GM21360 (cell line): ENCODE measurements at regions not wholly inside any gene's neighbourhood (a gene's known extent, or its start where the extent isn't known, plus 50 kb on each side); places are given as distances from the start of the nearest gene placed in this dataset.
"Not testable (repeated sequence)": the region's sequence is repeated elsewhere in the genome, so short reads cannot be mapped to it uniquely, and the experiment has no call there.

Experiments
- ATAC-seq: cut with Tn5 transposase; IDR thresholded peaks from one replicate; pipeline ENCODE4 v1.9.1; 2021; ENCODE audit warnings: mild to moderate bottlenecking, moderate library complexity; ENCODE audit not compliant: unreplicated experiment

- ATAC-seq: not testable (repeated sequence)
These were observed 118.3 kb downstream of the LRRC37A3 start for GRCh38 chr17:64800987-64801386.

GRCh38 chr17:64800361-64800895 is 118.8 kb downstream of the LRRC37A3 start:
- not testable (repeated sequence) for ATAC-seq

GRCh38 chr17:64799543-64800188 is 119.6 kb downstream of the LRRC37A3 start:
- not testable (repeated sequence) for ATAC-seq

DNA sequence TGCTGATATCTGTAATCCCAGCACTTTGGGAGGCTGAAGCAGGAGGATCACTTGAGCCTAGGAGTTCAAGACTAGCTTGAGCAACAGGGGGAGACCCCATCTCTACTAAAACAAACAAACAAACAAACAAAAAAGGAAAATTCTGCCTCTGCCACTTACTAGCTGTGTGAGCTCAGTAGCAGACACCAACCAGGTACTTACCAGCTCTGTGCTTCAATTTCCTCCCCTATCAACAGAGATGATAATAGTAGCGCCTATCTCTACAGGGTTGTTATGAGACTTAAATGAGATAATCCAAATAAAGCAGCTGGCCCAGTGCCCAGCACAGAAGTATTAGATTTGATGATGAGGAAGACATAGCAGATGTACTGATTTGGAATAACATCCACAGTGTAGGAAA is 120.3 kb downstream of the LRRC37A3 start:
- ATAC-seq: not testable (repeated sequence)

- not testable (repeated sequence) for ATAC-seq
These were observed 120.8 kb downstream of the LRRC37A3 start for GRCh38 chr17:64798489-64798790.

- not testable (repeated sequence) for ATAC-seq
These were observed 121.4 kb downstream of the LRRC37A3 start for GRCh38 chr17:64797746-64798488.

DNA sequence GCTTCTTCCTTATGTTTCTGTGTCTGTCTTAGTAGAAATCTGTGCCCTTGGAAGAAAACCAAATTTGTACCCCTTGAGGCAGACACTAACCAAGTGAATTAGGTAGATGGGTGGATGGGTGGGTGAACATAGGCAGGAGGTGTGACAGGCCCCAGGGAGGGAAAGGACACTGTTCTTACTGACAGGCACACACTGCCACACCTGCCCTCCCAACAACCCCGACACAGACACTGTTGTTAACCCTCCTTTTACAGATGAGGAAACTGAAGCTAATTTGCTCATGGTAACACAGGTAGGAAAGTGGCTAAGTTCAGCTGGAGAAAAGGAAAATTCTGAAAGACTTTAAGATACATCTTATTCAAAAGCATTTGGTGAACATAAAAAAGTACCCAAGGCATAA is 123.9 kb downstream of the LRRC37A3 start:
- ATAC-seq: not testable (repeated sequence)

GRCh38 chr17:64794548-64795274 is 124.6 kb downstream of the LRRC37A3 start:
- ATAC-seq: not testable (repeated sequence)

- ATAC-seq: not testable (repeated sequence)
These were observed 125.2 kb downstream of the LRRC37A3 start for GRCh38 chr17:64794113-64794512.

- not testable (repeated sequence) for ATAC-seq
These were observed 126.3 kb downstream of the LRRC37A3 start for GRCh38 chr17:64792793-64793575.

DNA sequence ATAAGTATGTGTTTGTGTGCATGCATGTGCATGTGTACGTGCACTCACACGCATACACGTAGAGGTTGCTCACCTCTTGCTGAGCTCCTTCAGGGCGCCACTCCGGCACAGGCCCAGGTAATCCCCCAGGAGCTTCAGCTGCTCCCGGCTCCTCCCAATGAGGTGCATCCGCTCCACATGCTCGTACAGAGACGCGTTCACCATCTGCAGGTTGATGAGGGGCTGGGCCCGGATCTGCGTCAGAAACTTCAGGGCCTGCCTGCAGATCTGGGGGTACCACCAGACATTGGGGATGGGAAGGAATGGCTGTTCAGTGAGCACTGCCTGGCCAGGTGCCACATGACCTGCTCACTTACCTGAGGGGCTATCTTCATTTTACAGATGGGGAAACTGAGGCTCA is 127.0 kb downstream of the LRRC37A3 start:
- not testable (repeated sequence) for ATAC-seq

DNA sequence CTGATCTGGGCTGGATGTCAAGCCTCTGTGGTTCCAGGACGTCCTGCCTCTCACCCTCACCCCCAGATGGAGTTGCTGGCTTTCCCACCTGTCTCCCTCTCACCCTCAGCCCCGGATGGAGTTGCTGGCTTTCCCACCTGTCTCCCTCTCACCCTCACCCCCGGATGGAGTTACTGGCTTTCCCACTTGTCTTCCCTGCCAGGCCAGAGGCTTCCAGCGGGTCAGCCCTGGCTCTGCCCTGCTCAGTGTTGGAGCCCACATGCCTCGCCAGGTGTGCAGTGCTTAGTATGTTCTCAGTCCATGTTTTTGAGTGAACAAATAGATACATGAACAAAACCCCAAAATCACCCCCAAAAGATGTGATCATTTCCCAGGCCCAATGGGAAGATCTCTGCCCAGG is 127.6 kb downstream of the LRRC37A3 start:
- ATAC-seq: not testable (repeated sequence)

GRCh38 chr17:64791226-64791625 is 128.1 kb downstream of the LRRC37A3 start:
- ATAC-seq: not testable (repeated sequence)

DNA sequence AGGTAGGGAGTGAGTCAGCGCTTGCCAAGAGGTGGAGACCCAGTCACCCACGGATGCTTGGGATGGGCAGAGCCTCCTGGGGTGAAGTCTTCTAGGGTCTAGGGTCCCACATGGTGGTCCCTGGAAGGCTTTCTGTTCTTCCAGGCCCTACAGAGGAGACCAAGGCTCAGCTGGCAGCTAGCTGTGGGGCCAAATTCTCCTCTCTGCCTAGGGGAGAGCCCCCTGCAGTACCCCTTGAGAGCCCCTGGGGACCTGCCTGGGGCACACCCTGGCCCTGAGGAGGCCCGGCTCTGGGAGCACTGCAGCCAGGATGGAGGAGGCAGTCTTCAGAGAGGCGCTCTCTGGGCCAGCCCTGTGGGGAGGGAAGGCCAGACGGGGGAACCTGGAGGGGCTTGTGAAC is 128.6 kb upstream of the SMURF2 start:
- not testable (repeated sequence) for ATAC-seq

GRCh38 chr17:64790193-64790592 is 128.1 kb upstream of the SMURF2 start:
- not testable (repeated sequence) for ATAC-seq

- ATAC-seq: not testable (repeated sequence)
These were observed 126.9 kb upstream of the SMURF2 start for GRCh38 chr17:64789061-64789445.

DNA sequence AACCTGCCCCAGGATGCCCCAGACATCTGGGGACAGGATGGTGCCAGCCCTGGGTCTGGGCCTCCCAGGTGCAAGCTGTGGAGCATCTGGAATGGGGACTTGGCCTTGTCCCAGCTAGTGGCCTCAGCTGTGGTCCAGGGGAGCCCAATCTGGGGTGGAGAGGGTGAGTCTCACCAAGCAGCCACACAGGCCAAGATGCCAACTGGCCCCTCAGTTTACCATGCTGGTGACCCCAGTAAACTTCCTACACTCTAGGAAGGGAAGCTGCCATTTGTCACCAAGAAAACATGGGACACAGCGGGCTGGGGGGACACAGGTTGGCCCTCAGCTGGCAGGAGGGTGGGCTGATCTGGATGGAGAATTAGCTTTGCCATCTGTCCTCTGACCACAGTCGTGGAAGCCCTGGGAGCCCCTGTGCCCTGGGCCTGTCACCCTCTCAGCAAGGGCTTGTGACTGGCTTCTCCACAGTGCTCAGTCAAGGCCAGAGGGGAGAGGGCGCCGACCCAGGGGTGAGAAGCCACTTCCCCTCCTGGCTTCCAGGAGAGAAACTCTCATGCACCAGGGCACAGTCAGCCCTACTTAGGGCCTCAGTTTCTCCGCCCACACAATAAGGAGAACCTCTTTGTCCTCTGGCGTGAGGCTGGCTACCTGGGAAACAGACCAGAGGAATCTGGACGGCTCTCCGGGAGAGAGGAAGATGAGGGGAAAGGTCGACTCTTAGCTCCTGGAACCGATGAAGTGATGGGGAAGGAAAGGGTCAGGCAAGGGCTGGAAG is 126.4 kb upstream of the SMURF2 start:
- no peak for ATAC-seq

GRCh38 chr17:64787921-64788271 is 125.8 kb upstream of the SMURF2 start:
- no peak for ATAC-seq

DNA sequence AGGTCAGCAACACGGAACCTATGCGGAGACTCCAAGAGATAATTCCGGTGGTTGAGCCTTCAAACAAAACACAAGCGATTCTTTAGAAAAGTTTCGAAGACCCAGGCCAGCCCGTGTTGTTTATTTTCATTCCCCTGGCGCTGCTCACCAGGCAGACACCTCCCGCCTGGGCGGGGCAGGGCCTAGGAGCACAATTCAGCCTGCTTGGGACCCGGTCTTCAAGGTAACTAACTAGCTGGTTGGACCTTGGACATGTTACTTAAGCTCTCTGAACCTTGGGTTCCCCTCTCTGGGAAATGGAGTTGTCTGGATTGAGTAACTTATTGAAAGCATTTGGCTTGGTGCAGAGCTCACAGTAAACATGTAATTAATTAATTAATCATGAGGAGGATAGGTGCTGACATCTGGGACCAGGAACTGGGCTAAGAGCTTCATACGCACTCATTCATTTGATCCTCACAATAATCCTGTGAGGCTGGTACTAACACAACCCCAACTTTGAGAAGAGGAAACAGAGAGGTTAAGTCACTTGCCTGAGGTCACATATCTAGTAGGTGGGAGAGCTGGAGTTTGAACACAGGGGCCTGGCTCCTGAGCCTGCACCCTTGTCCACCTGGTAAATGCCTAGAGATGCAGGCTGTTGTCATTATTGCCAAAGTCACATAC is 125.3 kb upstream of the SMURF2 start:
- ATAC-seq: no peak

- ATAC-seq: no peak
These were observed 124.2 kb upstream of the SMURF2 start for GRCh38 chr17:64786337-64786736.
